GM23248 (cell line): ENCODE measurements at regions not wholly inside any gene's neighbourhood (a gene's known extent, or its start where the extent isn't known, plus 50 kb on each side); places are given as distances from the start of the nearest gene placed in this dataset.

Experiments used
- EZH2 ChIP-seq: fragments of 200-600 bp; sonication (generic); IDR thresholded peaks from 2 replicates; pipeline ENCODE4 v1.6.1; 2018; ENCODE audit warnings: antibody characterized with exemption, mild to moderate bottlenecking; ENCODE audit not compliant: insufficient read depth, poor library complexity, severe bottlenecking
- EZH2phosphoT487 ChIP-seq: fragments of 200-600 bp; sonication (generic); IDR thresholded peaks from 2 replicates; pipeline ENCODE4 v1.6.1; 2018; ENCODE audit warnings: antibody characterized with exemption, moderate library complexity, mild to moderate bottlenecking, low read depth; ENCODE audit not compliant: insufficient read depth

DNA sequence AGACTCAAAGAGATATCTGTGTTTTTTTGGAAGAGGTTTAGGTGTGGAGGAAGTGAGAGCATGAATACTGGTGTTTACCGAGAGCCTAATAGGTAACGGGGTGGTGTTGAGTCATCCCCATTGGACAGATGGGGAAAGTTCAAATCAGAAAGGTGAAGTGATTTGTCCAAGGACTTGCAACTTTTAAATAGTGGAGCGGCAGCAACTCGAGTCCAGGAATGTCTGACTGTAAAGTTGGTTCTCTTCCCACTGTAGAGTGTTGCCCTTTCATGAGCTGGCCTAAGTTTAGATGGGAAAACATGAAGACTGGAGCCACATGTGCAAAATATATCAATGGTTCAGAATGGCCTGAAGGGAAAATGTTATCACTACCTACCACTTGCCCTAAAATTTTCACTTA is 125.7 kb downstream of the LYPLAL1 start:
- TF ChIP-seq EZH2 = no peak
- no peak for TF ChIP-seq EZH2phosphoT487
